RPMI7951 (cell line): ENCODE measurements at regions not wholly inside any gene's neighbourhood (a gene's known extent, or its start where the extent isn't known, plus 50 kb on each side); places are given as distances from the start of the nearest gene placed in this dataset.
A peak's percentile ranks its signal among the peaks of the same experiment; 100 is the strongest.

Source experiments
- DNase-seq: peaks from one replicate; pipeline ENCODE4 v3.0.0-alpha.2; 2012; ENCODE audit warnings: low read depth

GRCh38 chr15:62834686-62835329 lies 207.7 kb upstream of the TPM1 start:
- no peak for DNase-seq

- DNase-seq = no peak
Measured at GRCh38 chr15:62835351-62835750, 207.2 kb upstream of the TPM1 start.

- no peak for DNase-seq
Measured at GRCh38 chr15:62835762-62836161, 206.8 kb upstream of the TPM1 start.

GRCh38 chr15:62840526-62841268 lies 201.8 kb upstream of the TPM1 start:
- DNase-seq = no peak

GRCh38 chr15:62841269-62841628 lies 201.3 kb upstream of the TPM1 start:
- DNase-seq = peak; percentile 63

GRCh38 chr15:62841891-62842559 lies 200.5 kb upstream of the TPM1 start:
- DNase-seq = no peak

- DNase-seq = no peak
Measured at GRCh38 chr15:62843311-62843710, 199.2 kb upstream of the TPM1 start.

GRCh38 chr15:62844564-62845240 lies 197.8 kb upstream of the TPM1 start:
- no peak for DNase-seq

GRCh38 chr15:62845241-62846126 lies 197.1 kb upstream of the TPM1 start:
- DNase-seq = peak; percentile 68

GRCh38 chr15:62846131-62846804 lies 196.3 kb upstream of the TPM1 start:
- no peak for DNase-seq

- no peak for DNase-seq
Measured at GRCh38 chr15:62846805-62847495, 195.6 kb upstream of the TPM1 start.

GRCh38 chr15:62847900-62848489 lies 194.6 kb upstream of the TPM1 start:
- DNase-seq = peak; percentile 64

GRCh38 chr15:62848632-62849050 lies 193.9 kb upstream of the TPM1 start:
- peak; percentile 69 for DNase-seq

GRCh38 chr15:62849316-62850106 lies 193.0 kb upstream of the TPM1 start:
- no peak for DNase-seq

GRCh38 chr15:62850318-62850717 lies 192.2 kb upstream of the TPM1 start:
- DNase-seq = peak; percentile 13

- peak; percentile 91 for DNase-seq
Measured at GRCh38 chr15:62850791-62851291, 191.7 kb upstream of the TPM1 start.

GRCh38 chr15:62853114-62853840 lies 189.3 kb upstream of the TPM1 start:
- peak; percentile 67 for DNase-seq

- no peak for DNase-seq
Measured at GRCh38 chr15:62853841-62854225, 188.7 kb upstream of the TPM1 start.
